HL-60 (cell line): ENCODE measurements at regions not wholly inside any gene's neighbourhood (a gene's known extent, or its start where the extent isn't known, plus 50 kb on each side); places are given as distances from the start of the nearest gene placed in this dataset.

Source experiments
- CTCF ChIP-seq: IDR thresholded peaks from one replicate; pipeline ENCODE4 v1.5.1; 2011; ENCODE audit warnings: low read length, control low read depth, inconsistent platforms; ENCODE audit not compliant: insufficient read depth
- GABPA ChIP-seq: IDR thresholded peaks from 2 replicates; pipeline ENCODE4 v1.6.1; 2012; ENCODE audit warnings: low read depth
- REST ChIP-seq: IDR thresholded peaks from 2 replicates; pipeline ENCODE4 v1.6.1; 2012; ENCODE audit warnings: low read depth; ENCODE audit not compliant: insufficient replicate concordance

- TF ChIP-seq GABPA, result no peak
- TF ChIP-seq CTCF, result no peak
- TF ChIP-seq REST, result no peak
These were observed 258.1 kb downstream of the DLL1 start for GRCh38 chr6:170032706-170033309.
